Stomach (tissue), 8 donors: ENCODE measurements at regions not wholly inside any gene's neighbourhood (a gene's known extent, or its start where the extent isn't known, plus 50 kb on each side); places are given as distances from the start of the nearest gene placed in this dataset.

Experiments
- DNase-seq, 2 donors: peaks; one replicate each; pipeline versions ENCODE4 v3.0.0 to v3.0.0-alpha.2; 2013 to 2019
- H3K27ac ChIP-seq, 5 donors: fragments of 200-600 bp in 4 of 5; sonication (generic) in 4 of 5; one replicate each; pipeline ENCODE4 v1.5.1; 2013 to 2019; ENCODE audit warnings: mild to moderate bottlenecking in 1 of 5, moderate library complexity in 1 of 5
- H3K27me3 ChIP-seq, 3 donors: fragments of 200-600 bp; sonication (generic); one replicate each; pipeline ENCODE4 v1.5.1; 2017 to 2019; ENCODE audit warnings: mixed run types in 1 of 3
- H3K36me3 ChIP-seq, 4 donors: fragments of 200-600 bp; sonication (generic); 1 replicate in 3 of 4; 2 replicates in 1 of 4; pipeline ENCODE4 v1.5.1; 2016 to 2019
- H3K4me1 ChIP-seq, 4 donors: fragments of 200-600 bp; sonication (generic); one replicate each; pipeline ENCODE4 v1.5.1; 2016 to 2019
- H3K4me3 ChIP-seq, 4 donors: fragments of 200-600 bp; sonication (generic) in 3 of 4; one replicate each; pipeline ENCODE4 v1.5.1; 2016 to 2019; ENCODE audit warnings: mild to moderate bottlenecking in 1 of 4
- H3K9me3 ChIP-seq, 4 donors: fragments of 200-600 bp; sonication (generic); one replicate each; pipeline ENCODE4 v1.5.1; 2016 to 2019
- CTCF ChIP-seq, 7 experiments: fragments of 450-650 bp in 4 of 7; fragments of 200-600 bp in 3 of 7; sonication (generic) in 3 of 7; IDR thresholded peaks; one replicate each; pipeline ENCODE4 v1.5.1; 2016 to 2019; ENCODE audit warnings: antibody characterized with exemption in 7 of 7, control low read depth in 2 of 7, mild to moderate bottlenecking in 1 of 7
- EP300 ChIP-seq: sonication (generic); formaldehyde crosslinking; IDR thresholded peaks from one replicate; pipeline ENCODE4 v1.6.1; 2017; ENCODE audit warnings: antibody characterized with exemption
- POLR2A ChIP-seq, 4 donors: fragments of 450-650 bp; IDR thresholded peaks; one replicate each; pipeline ENCODE4 v1.6.1; 2016; ENCODE audit warnings: antibody characterized with exemption in 4 of 4, control low read depth in 2 of 4, mild to moderate bottlenecking in 1 of 4, moderate library complexity in 1 of 4
- POLR2AphosphoS5 ChIP-seq, 3 donors: sonication (generic); formaldehyde crosslinking; IDR thresholded peaks; one replicate each; pipeline ENCODE4 v1.6.1; 2016; ENCODE audit warnings: antibody characterized with exemption in 3 of 3
- WGBS, 5 donors: extraction: QIAGEN DNeasy Blood & Tissue Kit in 3 of 5; methylation state at CpG; one replicate each; pipeline versions ENCODE4 v1.1.5 to v1.1.7; 2013 to 2018; 5-methylcytosine and 5-hydroxymethylcytosine counted together
- intact Hi-C: fragments of 100-400 bp; cut with DNase I; formaldehyde crosslinking; loops from one replicate; pipeline ENCODE4 v1.15.1; 2023; ENCODE audit warnings: low total_unique reads
- donor health status: healthy with polysubstance abuse.
- donor health status: Bipolar disorder and iron deficiency.
- donor health status: healthy.

GRCh38 chr2:128547667-128548066 is 229.0 kb upstream of the HS6ST1 start:
- intact Hi-C loops, result loop anchor here (10.0 kb wide), 1 partner anchor 213 kb away; no protein-coding TSS in a partner anchor
- Histone ChIP-seq H3K4me3 (no peak overlapping the region), H3K9me3 (no peaks in the 10 kb centered on the region), H3K27me3 (no peaks in the 10 kb centered on the region), H3K27ac (no peak overlapping the region), H3K36me3 (no peaks in the 10 kb centered on the region), H3K4me1 (no peaks in the 10 kb centered on the region)
- 62 to 71% (median 63%) methylated on average over 3 of the region's 3 CpGs for WGBS, 5 donors
- no peak for TF ChIP-seq CTCF (IDR thresholded peaks at IDR 0.05)
- TF ChIP-seq EP300, result no peak
- no peak for TF ChIP-seq POLR2A (IDR thresholded peaks at IDR 0.05)
- TF ChIP-seq POLR2AphosphoS5 (IDR thresholded peaks at IDR 0.05), result no peak
- peak in 1 of 2 donors; percentile 10 for DNase-seq

GRCh38 chr2:128548461-128548891 is 229.8 kb upstream of the HS6ST1 start:
- intact Hi-C loops, result loop anchor here (10.0 kb wide), 1 partner anchor 214 kb away; no protein-coding TSS in a partner anchor
- Histone ChIP-seq H3K36me3 (no peaks in the 10 kb centered on the region), H3K4me3 (no peak overlapping the region), H3K9me3 (no peaks in the 10 kb centered on the region), H3K4me1 (no peaks in the 10 kb centered on the region), H3K27ac (no peak overlapping the region), H3K27me3 (no peaks in the 10 kb centered on the region)
- WGBS, 5 donors, result 90 to 98% (median 93%) methylated on average over 5 to 9 of the region's 9 CpGs
- TF ChIP-seq POLR2A (IDR thresholded peaks at IDR 0.05), result no peak
- TF ChIP-seq POLR2AphosphoS5 (IDR thresholded peaks at IDR 0.05), result no peak
- TF ChIP-seq EP300, result no peak
- TF ChIP-seq CTCF (IDR thresholded peaks at IDR 0.05), result no peak
- peak in 1 of 2 donors; percentile 22 for DNase-seq

GRCh38 chr2:128549094-128549493 is 230.4 kb upstream of the HS6ST1 start:
- Histone ChIP-seq H3K4me3 (no peak overlapping the region), H3K36me3 (no peaks in the 10 kb centered on the region), H3K27ac (no peak overlapping the region), H3K4me1 (no peaks in the 10 kb centered on the region), H3K9me3 (no peaks in the 10 kb centered on the region), H3K27me3 (no peaks in the 10 kb centered on the region)
- 85 to 95% (median 90%) methylated on average over 5 of the region's 5 CpGs for WGBS, 5 donors
- TF ChIP-seq EP300 (no peak), POLR2A (IDR thresholded peaks at IDR 0.05) (no peak), POLR2AphosphoS5 (IDR thresholded peaks at IDR 0.05) (no peak), CTCF (IDR thresholded peaks at IDR 0.05) (no peak)
- DNase-seq, result peak in 1 of 2 donors; percentile 21
- intact Hi-C loops, result loop anchor here (10.0 kb wide), 1 partner anchor 214 kb away; no protein-coding TSS in a partner anchor

- DNase-seq, result peak; percentile 17 to 40
- intact Hi-C loops, result loop anchor here (10.0 kb wide), 1 partner anchor 215 kb away; no protein-coding TSS in a partner anchor
- H3K27me3 ChIP-seq, result no peaks in the 10 kb centered on the region
- H3K9me3 ChIP-seq, result no peaks in the 10 kb centered on the region
- H3K36me3 ChIP-seq, result no peaks in the 10 kb centered on the region
- TF ChIP-seq EP300, result no peak
- TF ChIP-seq POLR2AphosphoS5 (IDR thresholded peaks at IDR 0.05), result no peak
- TF ChIP-seq CTCF (IDR thresholded peaks at IDR 0.05), result no peak
- TF ChIP-seq POLR2A (IDR thresholded peaks at IDR 0.05), result no peak
- no peak overlapping the region for H3K27ac ChIP-seq
- H3K4me3 ChIP-seq, result no peak overlapping the region
- H3K4me1 ChIP-seq, result no peaks in the 10 kb centered on the region
- 77 to 83% (median 81%) methylated on average over 7 to 11 of the region's 11 CpGs for WGBS, 5 donors
Measured at GRCh38 chr2:128549646-128550260, 231.1 kb upstream of the HS6ST1 start.
